ENCODE measurements at regions not wholly inside any gene's neighbourhood (a gene's known extent, or its start where the extent isn't known, plus 50 kb on each side); places are given as distances from the start of the nearest gene placed in this dataset.

- intact Hi-C loops (cut with DNase I; ENCODE audit: low total_unique reads): no loop called here
- no peak overlapping the region for H3K4me3 ChIP-seq
- H3K9me3 ChIP-seq: no peaks in the 10 kb centered on the region
- H3K36me3 ChIP-seq: no peaks in the 10 kb centered on the region
- no peak overlapping the region for H3K27ac ChIP-seq
- no peaks in the 10 kb centered on the region for H3K4me1 ChIP-seq
- no peak for TF ChIP-seq POLR2A (IDR thresholded peaks at IDR 0.05)
- TF ChIP-seq, protein P1, sequence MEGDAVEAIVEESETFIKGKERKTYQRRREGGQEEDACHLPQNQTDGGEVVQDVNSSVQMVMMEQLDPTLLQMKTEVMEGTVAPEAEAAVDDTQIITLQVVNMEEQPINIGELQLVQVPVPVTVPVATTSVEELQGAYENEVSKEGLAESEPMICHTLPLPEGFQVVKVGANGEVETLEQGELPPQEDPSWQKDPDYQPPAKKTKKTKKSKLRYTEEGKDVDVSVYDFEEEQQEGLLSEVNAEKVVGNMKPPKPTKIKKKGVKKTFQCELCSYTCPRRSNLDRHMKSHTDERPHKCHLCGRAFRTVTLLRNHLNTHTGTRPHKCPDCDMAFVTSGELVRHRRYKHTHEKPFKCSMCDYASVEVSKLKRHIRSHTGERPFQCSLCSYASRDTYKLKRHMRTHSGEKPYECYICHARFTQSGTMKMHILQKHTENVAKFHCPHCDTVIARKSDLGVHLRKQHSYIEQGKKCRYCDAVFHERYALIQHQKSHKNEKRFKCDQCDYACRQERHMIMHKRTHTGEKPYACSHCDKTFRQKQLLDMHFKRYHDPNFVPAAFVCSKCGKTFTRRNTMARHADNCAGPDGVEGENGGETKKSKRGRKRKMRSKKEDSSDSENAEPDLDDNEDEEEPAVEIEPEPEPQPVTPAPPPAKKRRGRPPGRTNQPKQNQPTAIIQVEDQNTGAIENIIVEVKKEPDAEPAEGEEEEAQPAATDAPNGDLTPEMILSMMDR (IDR thresholded peaks at IDR 0.05): no peak
- DNase-seq: no peak
- H3K27me3 ChIP-seq: no peaks in the 10 kb centered on the region
Measured at GRCh38 chr12:33277376-33277775, 162.2 kb downstream of the SYT10 start.

DNA sequence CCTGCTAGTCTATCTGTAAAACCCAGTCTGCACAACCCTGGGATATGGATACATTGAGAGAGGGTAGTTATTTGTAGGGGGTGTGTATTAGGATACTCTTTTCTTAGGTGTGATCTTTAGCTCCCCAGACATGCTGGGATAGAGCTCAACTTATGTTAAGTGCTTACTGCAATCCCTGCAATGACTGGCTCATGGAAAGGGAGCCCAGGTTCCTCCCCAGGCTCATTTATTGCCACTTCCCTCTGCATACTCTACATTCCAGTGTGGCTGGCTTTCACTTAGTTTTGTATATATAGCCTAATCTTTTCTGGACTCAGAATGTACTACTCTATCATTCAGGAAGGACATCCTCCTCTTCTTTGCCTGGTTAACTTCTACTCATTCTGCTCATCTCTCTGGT is 172.0 kb downstream of the SYT10 start:
- TF ChIP-seq POLR2A (IDR thresholded peaks at IDR 0.05): no peak
- TF ChIP-seq, protein P1 (IDR thresholded peaks at IDR 0.05): no peak
- intact Hi-C loops (cut with DNase I; ENCODE audit: low total_unique reads): no loop called here
- H3K4me1 ChIP-seq: no peaks in the 10 kb centered on the region
- H3K27ac ChIP-seq: no peak overlapping the region
- H3K27me3 ChIP-seq: no peaks in the 10 kb centered on the region
- no peak overlapping the region for H3K4me3 ChIP-seq
- DNase-seq: no peak
- no peaks in the 10 kb centered on the region for H3K9me3 ChIP-seq
- H3K36me3 ChIP-seq: no peaks in the 10 kb centered on the region

- Histone ChIP-seq H3K4me3 (no peak overlapping the region), H3K27ac (no peak overlapping the region), H3K36me3 (no peaks in the 10 kb centered on the region), H3K4me1 (no peaks in the 10 kb centered on the region), H3K27me3 (no peaks in the 10 kb centered on the region), H3K9me3 (no peaks in the 10 kb centered on the region)
- DNase-seq: no peak
- TF ChIP-seq, protein P1 (IDR thresholded peaks at IDR 0.05): no peak
- TF ChIP-seq POLR2A (IDR thresholded peaks at IDR 0.05): no peak
- intact Hi-C loops (cut with DNase I; ENCODE audit: low total_unique reads): no loop called here
Measured at GRCh38 chr12:33265900-33266299, 173.7 kb downstream of the SYT10 start.

GRCh38 chr12:33265033-33265731 is 174.4 kb downstream of the SYT10 start:
- TF ChIP-seq, protein P1 (IDR thresholded peaks at IDR 0.05): no peak
- TF ChIP-seq POLR2A (IDR thresholded peaks at IDR 0.05): no peak
- intact Hi-C loops (cut with DNase I; ENCODE audit: low total_unique reads): no loop called here
- no peak for DNase-seq
- Histone ChIP-seq H3K27ac (no peak overlapping the region), H3K4me3 (no peak overlapping the region), H3K27me3 (no peaks in the 10 kb centered on the region), H3K4me1 (no peaks in the 10 kb centered on the region), H3K36me3 (no peaks in the 10 kb centered on the region), H3K9me3 (no peaks in the 10 kb centered on the region)

GRCh38 chr12:33253178-33253577 is 186.4 kb downstream of the SYT10 start:
- no peak overlapping the region for H3K4me3 ChIP-seq
- no peaks in the 10 kb centered on the region for H3K9me3 ChIP-seq
- no peaks in the 10 kb centered on the region for H3K4me1 ChIP-seq
- no peaks in the 10 kb centered on the region for H3K36me3 ChIP-seq
- no peak for DNase-seq
- H3K27me3 ChIP-seq: no peaks in the 10 kb centered on the region
- TF ChIP-seq, protein P1 (IDR thresholded peaks at IDR 0.05): no peak
- no peak for TF ChIP-seq POLR2A (IDR thresholded peaks at IDR 0.05)
- H3K27ac ChIP-seq: no peak overlapping the region
- intact Hi-C loops (cut with DNase I; ENCODE audit: low total_unique reads): no loop called here

All from uterus (tissue), 3 donors.